BJ (cell line): ENCODE measurements at regions not wholly inside any gene's neighbourhood (a gene's known extent, or its start where the extent isn't known, plus 50 kb on each side); places are given as distances from the start of the nearest gene placed in this dataset.

Source experiments
- CTCF ChIA-PET: fragments of 350-600 bp; formaldehyde crosslinking; extraction: SDS; loops from one replicate; lab custom pipeline; 2021; ENCODE audit warnings: antibody characterized with exemption, inconsistent platforms; lab: Yijun Ruan, JAX
- POLR2A ChIA-PET: fragments of 300-600 bp; sonication (Branson Sonifier 250); formaldehyde crosslinking; extraction: SDS; loops from one replicate; lab custom pipeline; 2021; ENCODE audit warnings: antibody characterized with exemption; lab: Charles Lee
- DNase-seq: peaks from one replicate; pipeline ENCODE4 v3.0.0-alpha.2; 2011; ENCODE audit warnings: low read depth
- H3K27me3 ChIP-seq: 2 replicates; pipeline ENCODE4 v1.6.0; 2011; ENCODE audit warnings: low read length; ENCODE audit not compliant: control insufficient read depth, insufficient read depth
- H3K36me3 ChIP-seq: 2 replicates; pipeline ENCODE4 v1.5.1; 2011; ENCODE audit warnings: low read length; ENCODE audit not compliant: control insufficient read depth, insufficient read depth
- H3K4me3 ChIP-seq: 2 replicates; pipeline ENCODE4 v1.5.1; 2011; ENCODE audit warnings: low read depth, mild to moderate bottlenecking, control low read depth, low read length
- TF ChIP-seq, protein P1 (sequence below): IDR thresholded peaks from 2 replicates; pipeline ENCODE4 v1.5.1; 2011; ENCODE audit warnings: low read depth, mild to moderate bottlenecking, control low read depth, inconsistent platforms, low read length, moderate library complexity; ENCODE audit not compliant: insufficient read depth

DNA sequence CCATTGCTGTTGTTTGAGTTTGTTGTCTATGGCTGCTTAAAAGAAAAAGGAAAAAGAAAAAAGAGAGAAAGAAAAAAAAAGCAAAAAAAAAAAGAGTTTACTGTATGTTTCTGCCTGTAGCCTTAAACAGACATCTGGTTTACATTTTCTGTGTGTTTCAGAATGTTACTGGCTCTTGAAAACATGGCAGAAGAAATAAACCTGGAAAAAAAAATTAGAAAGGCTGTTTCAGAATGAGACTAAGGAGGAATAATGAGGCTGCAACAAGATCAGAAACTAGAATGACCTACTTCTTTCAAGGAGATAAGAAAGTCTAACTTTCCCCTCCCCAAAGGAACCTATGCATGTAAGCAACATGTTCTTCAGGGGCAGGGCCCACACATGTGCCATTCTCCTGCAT lies 292.1 kb downstream of the DIPK2A start:
- POLR2A ChIA-PET, result no interaction called here
- no peaks in the 10 kb centered on the region for H3K36me3 ChIP-seq

DNA sequence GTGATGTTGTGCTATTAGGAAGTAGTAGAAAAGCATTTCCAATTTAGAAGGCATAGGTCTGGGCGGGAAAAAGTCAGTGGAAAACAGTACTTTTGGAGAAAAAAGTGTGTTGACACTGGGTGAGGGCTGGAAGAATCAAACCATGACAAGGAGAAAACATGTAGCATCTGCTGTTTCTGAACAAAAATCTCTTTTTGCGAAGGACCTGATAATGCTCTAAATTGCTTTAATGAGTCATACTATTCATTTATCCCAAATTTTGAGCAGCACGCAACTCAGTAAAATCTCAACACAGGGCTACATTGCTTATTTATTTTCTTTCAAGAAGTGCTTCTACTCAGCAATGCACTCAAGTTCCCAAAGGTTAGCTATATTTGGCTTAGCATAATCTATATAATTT lies 292.7 kb downstream of the DIPK2A start:
- H3K36me3 ChIP-seq, result no peaks in the 10 kb centered on the region
- ChIA-PET POLR2A (no interaction called here), CTCF (no interaction called here)
- H3K27me3 ChIP-seq, result no peaks in the 10 kb centered on the region
- no peak for DNase-seq
- no peak overlapping the region for H3K4me3 ChIP-seq
- TF ChIP-seq, protein P1, sequence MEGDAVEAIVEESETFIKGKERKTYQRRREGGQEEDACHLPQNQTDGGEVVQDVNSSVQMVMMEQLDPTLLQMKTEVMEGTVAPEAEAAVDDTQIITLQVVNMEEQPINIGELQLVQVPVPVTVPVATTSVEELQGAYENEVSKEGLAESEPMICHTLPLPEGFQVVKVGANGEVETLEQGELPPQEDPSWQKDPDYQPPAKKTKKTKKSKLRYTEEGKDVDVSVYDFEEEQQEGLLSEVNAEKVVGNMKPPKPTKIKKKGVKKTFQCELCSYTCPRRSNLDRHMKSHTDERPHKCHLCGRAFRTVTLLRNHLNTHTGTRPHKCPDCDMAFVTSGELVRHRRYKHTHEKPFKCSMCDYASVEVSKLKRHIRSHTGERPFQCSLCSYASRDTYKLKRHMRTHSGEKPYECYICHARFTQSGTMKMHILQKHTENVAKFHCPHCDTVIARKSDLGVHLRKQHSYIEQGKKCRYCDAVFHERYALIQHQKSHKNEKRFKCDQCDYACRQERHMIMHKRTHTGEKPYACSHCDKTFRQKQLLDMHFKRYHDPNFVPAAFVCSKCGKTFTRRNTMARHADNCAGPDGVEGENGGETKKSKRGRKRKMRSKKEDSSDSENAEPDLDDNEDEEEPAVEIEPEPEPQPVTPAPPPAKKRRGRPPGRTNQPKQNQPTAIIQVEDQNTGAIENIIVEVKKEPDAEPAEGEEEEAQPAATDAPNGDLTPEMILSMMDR, result no peak

More for the DNA sequence above, 292.1 kb downstream of the DIPK2A start:
- CTCF ChIA-PET, result no interaction called here
- DNase-seq, result no peak
- TF ChIP-seq, protein P1, result no peak
- no peaks in the 10 kb centered on the region for H3K27me3 ChIP-seq
- H3K4me3 ChIP-seq, result no peak overlapping the region

DNA sequence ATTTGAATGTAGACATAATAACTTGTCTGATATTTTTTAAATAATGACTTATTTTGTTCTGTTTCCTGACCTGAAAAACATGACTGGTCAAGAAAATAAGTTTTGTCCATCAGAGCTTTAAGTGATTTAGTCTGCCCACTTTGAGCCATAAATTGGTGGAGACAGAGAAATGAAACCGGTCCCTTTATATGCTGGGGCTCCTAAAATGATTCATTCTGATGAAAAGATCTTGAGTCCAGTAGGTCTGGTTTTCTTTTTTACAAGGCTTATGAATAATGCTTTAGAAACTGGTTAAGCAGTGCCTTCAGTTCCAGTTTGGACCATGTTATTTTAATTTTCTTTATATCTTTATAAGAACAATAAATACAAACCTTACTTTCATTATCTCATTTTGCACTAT lies 293.2 kb downstream of the DIPK2A start:
- no peak overlapping the region for H3K4me3 ChIP-seq
- CTCF ChIA-PET, result no interaction called here
- no peaks in the 10 kb centered on the region for H3K27me3 ChIP-seq
- TF ChIP-seq, protein P1, result no peak
- no peak for DNase-seq
- no peaks in the 10 kb centered on the region for H3K36me3 ChIP-seq
- POLR2A ChIA-PET, result no interaction called here

DNA sequence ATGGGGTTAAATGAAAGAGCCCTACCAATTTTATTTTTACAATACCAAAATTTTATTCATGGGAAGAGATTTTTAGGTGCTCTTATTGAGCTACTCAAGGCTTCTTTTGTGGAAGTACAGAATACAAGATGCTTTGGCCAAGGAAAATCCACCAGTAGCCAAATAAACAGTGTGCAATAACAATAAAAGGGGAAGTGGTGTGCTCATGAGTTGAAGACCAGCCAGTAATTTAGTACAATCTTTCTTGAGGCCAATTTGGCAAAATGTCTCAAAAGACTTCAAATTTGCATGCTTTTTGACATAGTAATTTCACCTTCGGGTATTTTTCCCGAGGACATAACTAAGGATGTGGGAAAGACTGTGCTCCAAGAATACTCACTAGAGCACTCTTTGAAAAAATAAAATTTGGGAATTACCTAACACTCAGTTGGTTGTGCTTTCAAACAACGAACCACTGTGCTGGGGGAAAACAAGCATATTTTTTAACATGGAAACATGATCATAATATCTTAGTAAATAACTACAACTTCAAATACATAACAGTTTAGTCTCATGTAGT lies 294.0 kb downstream of the DIPK2A start:
- ChIA-PET CTCF (no interaction called here), POLR2A (no interaction called here)
- H3K27me3 ChIP-seq, result no peaks in the 10 kb centered on the region
- peak; percentile 19 for DNase-seq
- H3K36me3 ChIP-seq, result no peaks in the 10 kb centered on the region
- no peak overlapping the region for H3K4me3 ChIP-seq
- TF ChIP-seq, protein P1, result no peak

DNA sequence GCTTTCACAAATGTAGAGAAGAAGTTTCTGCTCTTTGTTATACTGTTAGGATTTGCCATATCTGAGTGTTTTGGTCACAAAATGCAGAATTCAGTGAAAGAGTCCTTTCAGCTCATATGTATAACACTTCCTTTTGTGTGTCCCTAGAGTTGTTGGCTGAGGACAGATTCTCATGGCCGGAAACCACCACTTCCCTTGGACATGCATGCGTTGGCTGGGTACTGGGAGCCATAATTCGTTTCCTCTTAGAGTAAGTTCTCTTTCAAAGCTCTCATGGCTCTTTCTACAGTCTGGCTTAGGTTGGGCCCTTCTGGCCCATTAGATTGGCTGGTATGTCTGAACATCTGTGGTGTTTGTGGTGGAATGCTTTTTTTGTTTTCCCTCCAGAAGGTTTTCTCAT lies 298.5 kb downstream of the DIPK2A start:
- ChIA-PET POLR2A (no interaction called here), CTCF (no interaction called here)
- TF ChIP-seq, protein P1, result no peak
- Histone ChIP-seq H3K4me3 (no peak overlapping the region), H3K27me3 (no peaks in the 10 kb centered on the region), H3K36me3 (no peaks in the 10 kb centered on the region)
- no peak for DNase-seq
